NT2/D1 (cell line): ENCODE measurements at regions not wholly inside any gene's neighbourhood (a gene's known extent, or its start where the extent isn't known, plus 50 kb on each side); places are given as distances from the start of the nearest gene placed in this dataset.

Experiments
- DNase-seq: peaks from one replicate; pipeline ENCODE4 v3.0.0-alpha.2; 2011; ENCODE audit warnings: low read depth, low spot score
- H3K27me3 ChIP-seq: 2 replicates; pipeline ENCODE4 v1.6.0; 2011; ENCODE audit warnings: mild to moderate bottlenecking; ENCODE audit not compliant: insufficient read length, insufficient read depth
- H3K36me3 ChIP-seq: 2 replicates; pipeline ENCODE4 v1.6.1; 2011; ENCODE audit warnings: mild to moderate bottlenecking, low read length, mixed read lengths; ENCODE audit not compliant: insufficient read depth, insufficient read length
- H3K4me1 ChIP-seq: 2 replicates; pipeline ENCODE4 v1.5.1; 2011; ENCODE audit not compliant: insufficient read depth, insufficient read length
- H3K4me3 ChIP-seq: 2 replicates; pipeline ENCODE4 v1.5.1; 2011; ENCODE audit warnings: low read depth; ENCODE audit not compliant: insufficient read length
- H3K9ac ChIP-seq: 2 replicates; pipeline ENCODE4 v1.6.0; 2011; ENCODE audit warnings: low read depth; ENCODE audit not compliant: insufficient read length
- H3K9me3 ChIP-seq: 2 replicates; pipeline ENCODE4 v1.5.1; 2011; ENCODE audit warnings: mild to moderate bottlenecking, low read length; ENCODE audit not compliant: insufficient read depth
- SUZ12 ChIP-seq: IDR thresholded peaks from 2 replicates; pipeline ENCODE4 v1.6.1; 2011; ENCODE audit not compliant: insufficient read length, insufficient read depth; ENCODE audit errors: extremely low read depth
- YY1 ChIP-seq: IDR thresholded peaks from 2 replicates; pipeline ENCODE4 v1.6.1; 2011; ENCODE audit not compliant: insufficient read length, insufficient read depth
- ZNF274 ChIP-seq: IDR thresholded peaks from 2 replicates; pipeline ENCODE4 v1.6.1; 2011; ENCODE audit warnings: mild to moderate bottlenecking, low read depth, low read length

GRCh38 chr3:28989646-28990089 lies 291.2 kb upstream of the RBMS3 start:
- Histone ChIP-seq H3K36me3 (no peaks in the 10 kb centered on the region), H3K4me1 (no peaks in the 10 kb centered on the region), H3K9me3 (no peaks in the 10 kb centered on the region), H3K4me3 (no peak overlapping the region), H3K9ac (no peak overlapping the region), H3K27me3 (no peaks in the 10 kb centered on the region)
- no peak for TF ChIP-seq YY1
- no peak for TF ChIP-seq SUZ12
- no peak for TF ChIP-seq ZNF274
- DNase-seq = no peak

GRCh38 chr3:28994161-28994905 lies 286.5 kb upstream of the RBMS3 start:
- Histone ChIP-seq H3K36me3 (no peaks in the 10 kb centered on the region), H3K27me3 (no peaks in the 10 kb centered on the region), H3K9ac (no peak overlapping the region), H3K4me1 (no peaks in the 10 kb centered on the region), H3K9me3 (no peaks in the 10 kb centered on the region), H3K4me3 (no peak overlapping the region)
- TF ChIP-seq YY1 (no peak), ZNF274 (no peak), SUZ12 (no peak)
- no peak for DNase-seq

GRCh38 chr3:29004885-29005599 lies 275.8 kb upstream of the RBMS3 start:
- no peaks in the 10 kb centered on the region for H3K36me3 ChIP-seq
- no peak overlapping the region for H3K4me3 ChIP-seq
- no peaks in the 10 kb centered on the region for H3K27me3 ChIP-seq
- DNase-seq = no peak
- TF ChIP-seq SUZ12 (no peak), ZNF274 (no peak), YY1 (no peak)
- H3K9ac ChIP-seq = no peak overlapping the region
- H3K4me1 ChIP-seq = no peaks in the 10 kb centered on the region
- H3K9me3 ChIP-seq = no peaks in the 10 kb centered on the region

GRCh38 chr3:29005862-29006261 lies 275.0 kb upstream of the RBMS3 start:
- Histone ChIP-seq H3K27me3 (no peaks in the 10 kb centered on the region), H3K4me3 (no peak overlapping the region), H3K9me3 (no peaks in the 10 kb centered on the region), H3K9ac (no peak overlapping the region), H3K4me1 (no peaks in the 10 kb centered on the region), H3K36me3 (no peaks in the 10 kb centered on the region)
- no peak for TF ChIP-seq SUZ12
- TF ChIP-seq YY1 = no peak
- no peak for TF ChIP-seq ZNF274
- DNase-seq = no peak

- no peak overlapping the region for H3K9ac ChIP-seq
- DNase-seq = no peak
These were observed 269.4 kb upstream of the RBMS3 start for GRCh38 chr3:29011441-29011840.

GRCh38 chr3:29011966-29012365 lies 268.9 kb upstream of the RBMS3 start:
- Histone ChIP-seq H3K9me3 (no peaks in the 10 kb centered on the region), H3K36me3 (no peaks in the 10 kb centered on the region), H3K9ac (no peak overlapping the region), H3K4me3 (no peak overlapping the region), H3K4me1 (no peaks in the 10 kb centered on the region), H3K27me3 (no peaks in the 10 kb centered on the region)
- no peak for DNase-seq
- TF ChIP-seq SUZ12 (no peak), ZNF274 (no peak), YY1 (no peak)

More at GRCh38 chr3:29011441-29011840, 269.4 kb upstream of the RBMS3 start:
- TF ChIP-seq YY1 (no peak), SUZ12 (no peak), ZNF274 (no peak)
- H3K36me3 ChIP-seq = no peaks in the 10 kb centered on the region
- no peaks in the 10 kb centered on the region for H3K27me3 ChIP-seq
- no peaks in the 10 kb centered on the region for H3K4me1 ChIP-seq
- H3K4me3 ChIP-seq = no peak overlapping the region
- no peaks in the 10 kb centered on the region for H3K9me3 ChIP-seq

GRCh38 chr3:29022976-29023375 lies 257.9 kb upstream of the RBMS3 start:
- no peak overlapping the region for H3K9ac ChIP-seq
- H3K36me3 ChIP-seq = no peaks in the 10 kb centered on the region
- no peak for DNase-seq
- no peaks in the 10 kb centered on the region for H3K9me3 ChIP-seq
- no peaks in the 10 kb centered on the region for H3K4me1 ChIP-seq
- TF ChIP-seq ZNF274 (no peak), SUZ12 (no peak), YY1 (no peak)
- H3K4me3 ChIP-seq = no peak overlapping the region
- H3K27me3 ChIP-seq = no peaks in the 10 kb centered on the region

- no peaks in the 10 kb centered on the region for H3K36me3 ChIP-seq
- TF ChIP-seq YY1 (no peak), SUZ12 (no peak), ZNF274 (no peak)
- no peaks in the 10 kb centered on the region for H3K27me3 ChIP-seq
- no peak overlapping the region for H3K9ac ChIP-seq
- H3K9me3 ChIP-seq = no peaks in the 10 kb centered on the region
- no peaks in the 10 kb centered on the region for H3K4me1 ChIP-seq
- no peak overlapping the region for H3K4me3 ChIP-seq
- DNase-seq = no peak
These were observed 254.6 kb upstream of the RBMS3 start for GRCh38 chr3:29026286-29026685.
